ENCODE measurements at regions not wholly inside any gene's neighbourhood (a gene's known extent, or its start where the extent isn't known, plus 50 kb on each side); places are given as distances from the start of the nearest gene placed in this dataset.

DNA sequence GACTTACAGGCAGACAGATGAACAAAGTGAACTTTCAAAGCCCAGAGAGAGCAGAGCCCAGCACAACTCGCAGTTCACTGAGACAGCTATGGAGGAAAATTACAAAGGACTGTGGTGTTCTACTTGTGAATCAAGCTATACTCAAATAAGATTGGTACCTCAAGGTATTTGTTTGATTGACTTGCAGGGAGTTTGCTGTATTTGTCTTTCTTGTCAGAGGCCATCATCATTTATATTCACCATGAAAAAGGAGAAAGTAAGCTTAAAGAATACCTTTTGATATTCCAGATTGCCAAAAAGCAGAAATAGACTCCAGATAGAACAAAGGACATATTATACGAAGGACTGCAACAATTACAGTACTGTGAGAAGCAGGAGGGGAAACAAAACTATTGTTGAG is 1047.9 kb downstream of the RPA4 start:
- Histone ChIP-seq H3K4me3 (ENCODE audit: low read depth, low read length) (no peak overlapping the region), H3K36me3 (replicated peaks) (no peaks in the 10 kb centered on the region), H3K27ac (no peak overlapping the region), H3K27me3 (replicated peaks) (no peaks in the 10 kb centered on the region)
- in situ Hi-C loops (cut with HindIII; ENCODE audit: low pct_ligation_motif_present, low sequenced_read_pairs), result no loop called here
- DNase-seq, result no peak
- TF ChIP-seq CTCF (IDR thresholded peaks at IDR 0.05; ENCODE audit: low read depth, low read length, missing control alignments), result no peak

DNA sequence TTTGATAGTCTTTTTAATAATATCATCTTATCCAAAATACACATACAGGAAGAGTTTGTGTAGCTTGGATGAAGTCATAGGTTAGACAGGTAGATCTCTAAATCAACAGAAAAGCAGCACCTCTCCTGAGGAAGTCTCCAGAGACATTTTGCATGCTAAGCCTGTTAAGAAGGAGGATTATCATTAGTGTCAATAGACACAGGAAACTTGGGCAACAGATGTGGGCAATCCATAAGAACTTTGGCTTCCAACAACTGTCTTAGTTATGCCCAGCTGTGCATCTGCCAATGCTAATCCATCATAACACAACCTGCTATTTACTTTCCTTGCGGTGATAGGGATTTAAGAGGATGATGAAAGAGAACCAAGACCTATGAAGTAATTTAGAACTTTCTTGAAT is 1052.6 kb downstream of the RPA4 start:
- Histone ChIP-seq H3K27ac (no peak overlapping the region), H3K4me3 (ENCODE audit: low read depth, low read length) (no peak overlapping the region), H3K36me3 (replicated peaks) (no peaks in the 10 kb centered on the region), H3K27me3 (replicated peaks) (no peaks in the 10 kb centered on the region)
- no peak for TF ChIP-seq CTCF (IDR thresholded peaks at IDR 0.05; ENCODE audit: low read depth, low read length, missing control alignments)
- no peak for DNase-seq
- in situ Hi-C loops (cut with HindIII; ENCODE audit: low pct_ligation_motif_present, low sequenced_read_pairs), result no loop called here

GRCh38 chrX:97938706-97939105 is 1055.0 kb downstream of the RPA4 start:
- in situ Hi-C loops (cut with HindIII; ENCODE audit: low pct_ligation_motif_present, low sequenced_read_pairs), result no loop called here
- TF ChIP-seq CTCF (IDR thresholded peaks at IDR 0.05; ENCODE audit: low read depth, low read length, missing control alignments), result no peak
- no peak for DNase-seq

DNA sequence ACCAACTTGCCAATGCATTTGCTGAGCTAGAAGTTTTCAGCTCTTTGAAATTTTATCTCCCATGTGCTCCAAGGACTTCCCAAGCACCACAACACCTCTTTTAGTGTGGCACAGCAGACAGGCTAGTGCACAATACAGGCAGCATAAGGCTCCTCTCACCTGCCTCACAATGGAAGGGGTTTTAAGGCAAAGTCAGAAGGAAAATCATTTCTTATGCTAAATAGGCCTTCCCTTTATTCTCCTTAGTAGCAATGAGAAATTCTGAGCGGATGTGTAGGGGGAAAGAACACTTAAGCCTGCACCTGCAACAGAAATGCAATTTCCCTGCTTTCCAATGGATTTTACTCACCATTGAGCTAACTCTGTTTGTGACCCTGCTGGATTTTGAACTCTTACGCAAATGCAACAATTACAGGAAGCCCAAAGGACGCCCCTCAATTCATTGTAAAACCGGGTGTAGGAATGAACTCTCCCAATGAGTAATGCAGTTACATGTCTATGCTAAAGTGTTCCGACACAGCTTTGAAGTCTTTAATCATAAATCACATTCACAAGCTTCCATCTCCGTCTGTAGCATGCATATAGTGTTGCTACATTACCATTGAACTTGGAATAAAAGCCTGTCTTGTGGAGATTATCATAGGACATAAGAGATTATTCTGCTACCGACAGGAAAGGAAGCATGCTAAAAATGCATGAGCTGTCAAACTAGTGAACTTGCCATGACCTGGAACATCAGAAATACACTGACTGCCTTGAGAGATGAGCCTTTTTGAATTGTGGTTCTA is 1084.9 kb downstream of the RPA4 start:
- no peak overlapping the region for H3K27ac ChIP-seq
- H3K4me3 ChIP-seq (ENCODE audit: low read depth, low read length), result no peak overlapping the region
- in situ Hi-C loops (cut with HindIII; ENCODE audit: low pct_ligation_motif_present, low sequenced_read_pairs), result no loop called here
- H3K27me3 ChIP-seq (replicated peaks), result no peaks in the 10 kb centered on the region
- H3K36me3 ChIP-seq (replicated peaks), result no peaks in the 10 kb centered on the region
- no peak for DNase-seq
- no peak for TF ChIP-seq CTCF (IDR thresholded peaks at IDR 0.05; ENCODE audit: low read depth, low read length, missing control alignments)

More at GRCh38 chrX:97938706-97939105, 1055.0 kb downstream of the RPA4 start:
- no peak overlapping the region for H3K27ac ChIP-seq
- no peak overlapping the region for H3K4me3 ChIP-seq (ENCODE audit: low read depth, low read length)
- H3K36me3 ChIP-seq (replicated peaks), result no peaks in the 10 kb centered on the region
- no peaks in the 10 kb centered on the region for H3K27me3 ChIP-seq (replicated peaks)

- no peaks in the 10 kb centered on the region for H3K36me3 ChIP-seq (replicated peaks)
- H3K27ac ChIP-seq, result no peak overlapping the region
- in situ Hi-C loops (cut with HindIII; ENCODE audit: low pct_ligation_motif_present, low sequenced_read_pairs), result no loop called here
- DNase-seq, result no peak
- H3K27me3 ChIP-seq (replicated peaks), result no peaks in the 10 kb centered on the region
- no peak for TF ChIP-seq CTCF (IDR thresholded peaks at IDR 0.05; ENCODE audit: low read depth, low read length, missing control alignments)
- no peak overlapping the region for H3K4me3 ChIP-seq (ENCODE audit: low read depth, low read length)
Measured at GRCh38 chrX:97984641-97985040, 1100.9 kb downstream of the RPA4 start.

DNA sequence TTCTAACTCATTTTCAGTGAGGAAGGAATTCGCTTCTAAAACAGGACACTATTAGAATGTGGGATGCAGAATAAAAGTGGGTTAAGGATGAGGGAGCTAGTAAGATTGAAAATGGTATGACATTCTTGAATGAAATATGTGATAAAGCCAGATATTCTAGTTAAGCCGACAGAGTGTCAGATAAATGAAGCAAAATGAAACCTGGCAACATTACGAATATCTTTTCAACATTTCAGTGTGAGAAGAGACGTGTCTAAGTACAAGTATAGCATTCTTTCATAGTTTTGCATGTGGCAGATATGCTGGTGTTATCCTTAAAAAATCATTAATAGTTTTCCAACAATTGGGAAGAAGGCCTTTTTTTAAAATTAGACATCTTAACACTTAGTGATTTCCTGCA is 1101.4 kb downstream of the RPA4 start:
- no peak for TF ChIP-seq CTCF (IDR thresholded peaks at IDR 0.05; ENCODE audit: low read depth, low read length, missing control alignments)
- Histone ChIP-seq H3K27me3 (replicated peaks) (no peaks in the 10 kb centered on the region), H3K4me3 (ENCODE audit: low read depth, low read length) (no peak overlapping the region), H3K36me3 (replicated peaks) (no peaks in the 10 kb centered on the region), H3K27ac (no peak overlapping the region)
- in situ Hi-C loops (cut with HindIII; ENCODE audit: low pct_ligation_motif_present, low sequenced_read_pairs), result no loop called here
- DNase-seq, result no peak

Measured in brain microvascular endothelial cell (primary cell).